HepG2 (cell line): ENCODE measurements at regions not wholly inside any gene's neighbourhood (a gene's known extent, or its start where the extent isn't known, plus 50 kb on each side); places are given as distances from the start of the nearest gene placed in this dataset.

Experiments
- ATAC-seq: fragments of 200-7000 bp; cut with Tn5 transposase; 3 replicates; pipeline ENCODE4 v1.9.1; 2020; ENCODE audit warnings: mild to moderate bottlenecking, moderate library complexity
- BruUV-seq: library from RNA; stranded (reverse); fragments of 400-500 nt; replicated peaks from 2 replicates; lab custom pipeline; 2021; lab: Mats Ljungman, UMichigan
- CTCF ChIA-PET: fragments of 300-600 bp; formaldehyde crosslinking; extraction: SDS; loops from one replicate; lab custom pipeline; 2021; ENCODE audit warnings: low total read pairs, inconsistent platforms, low intra/inter-chr PET ratio; lab: Yijun Ruan, JAX
- POLR2A ChIA-PET: fragments of 350-600 bp; sonication (Branson Sonifier 250); formaldehyde crosslinking; loops from one replicate; lab custom pipeline; 2020; ENCODE audit warnings: antibody characterized with exemption, inconsistent platforms; lab: Yijun Ruan, JAX
- DNase-seq: peaks from one replicate; pipeline ENCODE4 v3.0.0-alpha.2; 2015; ENCODE audit warnings: low spot score
- FAIRE-seq: peaks from 3 replicates; lab custom pipeline; 2011; peaks lifted over from hg19 to GRCh38; lab: Jason Lieb, UNC
- H2AFZ ChIP-seq: one replicate; pipeline ENCODE4 v1.6.1; 2011; ENCODE audit warnings: low read length, inconsistent platforms
- H3K27ac ChIP-seq: fragments of 300-600 bp; 3 replicates; pipeline ENCODE4 v1.8.0; 2011; ENCODE audit warnings: mixed run types, mild to moderate bottlenecking, mixed read lengths, low read length, inconsistent platforms; ENCODE audit not compliant: insufficient read depth; ENCODE audit errors: extremely low read length
- H3K27me3 ChIP-seq, 2 experiments: fragments of 200-600 bp in 1 of 2; 2 replicates in 1 of 2; 3 replicates in 1 of 2; pipeline versions ENCODE4 v1.6.0 to v1.8.0; 2011; ENCODE audit warnings: low read length in 2 of 2, mild to moderate bottlenecking in 2 of 2, moderate library complexity in 2 of 2, inconsistent platforms in 1 of 2; ENCODE audit not compliant: insufficient read depth in 2 of 2, control insufficient read depth in 1 of 2
- H3K36me3 ChIP-seq, 2 experiments: fragments of 200-600 bp in 1 of 2; replicated peaks in 1 of 2; 2 replicates in 1 of 2; 3 replicates in 1 of 2; pipeline versions ENCODE4 v1.5.1 to v1.8.0; 2011; ENCODE audit warnings: low read length in 2 of 2, inconsistent platforms in 1 of 2; ENCODE audit not compliant: insufficient read depth in 2 of 2, control insufficient read depth in 1 of 2
- H3K4me1 ChIP-seq: 2 replicates; pipeline ENCODE4 v1.5.1; 2012; ENCODE audit warnings: low read length, inconsistent platforms; ENCODE audit not compliant: insufficient read depth
- H3K4me2 ChIP-seq: 2 replicates; pipeline ENCODE4 v1.6.0; 2011; ENCODE audit warnings: low read depth, low read length, inconsistent platforms
- H3K4me3 ChIP-seq, 3 experiments: fragments of 200-600 bp in 1 of 3; sonication (generic), shearing (Covaris generic) in 1 of 3; replicated peaks in 1 of 3; 2 replicates each; pipeline ENCODE4 v1.5.1; 2011 to 2016; ENCODE audit warnings: low read length in 3 of 3, inconsistent platforms in 2 of 3, low read depth in 2 of 3, mild to moderate bottlenecking in 2 of 3, control low read depth in 1 of 3, mixed read lengths in 1 of 3; ENCODE audit not compliant: insufficient read depth in 1 of 3
- H3K79me2 ChIP-seq: one replicate; pipeline ENCODE4 v1.6.1; 2011; ENCODE audit warnings: low read length, inconsistent platforms; ENCODE audit not compliant: insufficient read depth
- H3K9ac ChIP-seq: 2 replicates; pipeline ENCODE4 v1.6.0; 2011; ENCODE audit warnings: mild to moderate bottlenecking, low read depth, low read length, inconsistent platforms; ENCODE audit not compliant: insufficient read depth
- H3K9me3 ChIP-seq: 2 replicates; pipeline ENCODE4 v1.5.1; 2012; ENCODE audit warnings: mild to moderate bottlenecking, low read length
- H4K20me1 ChIP-seq: 2 replicates; pipeline ENCODE4 v1.6.0; 2011; ENCODE audit warnings: inconsistent platforms, mild to moderate bottlenecking, low read length, moderate library complexity; ENCODE audit not compliant: insufficient read depth
- ARID2 ChIP-seq: sonication (generic); formaldehyde crosslinking; IDR thresholded peaks from 2 replicates; pipeline ENCODE4 v1.8.1; 2022; ENCODE audit warnings: mild to moderate bottlenecking, missing genetic modification reagents, borderline replicate concordance
- BCLAF1 ChIP-seq: fragments of 450-650 bp; IDR thresholded peaks from 2 replicates; pipeline ENCODE4 v1.6.1; 2017; ENCODE audit warnings: mild to moderate bottlenecking
- DR1 ChIP-seq: sonication (generic); formaldehyde crosslinking; IDR thresholded peaks from 2 replicates; pipeline ENCODE4 v1.8.0; 2021; ENCODE audit warnings: mild to moderate bottlenecking, missing genetic modification reagents, inconsistent platforms
- EZH2 ChIP-seq: conservative IDR thresholded peaks from 2 replicates; pipeline ENCODE4 v1.6.1; 2012; ENCODE audit warnings: mild to moderate bottlenecking, low read depth, low read length, moderate library complexity
- IRF2 ChIP-seq: IDR thresholded peaks from 2 replicates; pipeline ENCODE4 v1.6.1; 2018; ENCODE audit warnings: missing genetic modification reagents, missing compliant biosample characterization
- MAX ChIP-seq: IDR thresholded peaks from 2 replicates; pipeline ENCODE4 v1.6.1; 2012; ENCODE audit warnings: inconsistent platforms
- NR2C2 ChIP-seq: sonication (generic); formaldehyde crosslinking; IDR thresholded peaks from 2 replicates; pipeline ENCODE4 v1.4.0; 2020; ENCODE audit warnings: missing genetic modification reagents, mild to moderate bottlenecking, moderate library complexity, borderline replicate concordance
- PLRG1 ChIP-seq: fragments of 450-650 bp; conservative IDR thresholded peaks from 2 replicates; pipeline ENCODE4 v1.6.1; 2016
- POGZ ChIP-seq: sonication (generic); formaldehyde crosslinking; IDR thresholded peaks from 2 replicates; pipeline ENCODE4 v1.4.0; 2020; ENCODE audit warnings: mild to moderate bottlenecking, missing genetic modification reagents
- RXRB ChIP-seq: IDR thresholded peaks from 2 replicates; pipeline ENCODE4 v1.6.1; 2016; ENCODE audit warnings: borderline replicate concordance, missing genetic modification reagents, missing compliant biosample characterization
- SNRNP70 ChIP-seq: fragments of 200-400 bp; formaldehyde crosslinking; IDR thresholded peaks from 2 replicates; pipeline ENCODE4 v1.6.1; 2017; ENCODE audit warnings: mild to moderate bottlenecking, low read depth, low read length, moderate library complexity
- SUZ12 ChIP-seq: fragments of 150-350 bp; IDR thresholded peaks from 2 replicates; pipeline ENCODE4 v1.6.1; 2014; ENCODE audit warnings: low read depth, low read length
- ZBTB38 ChIP-seq: sonication (generic); formaldehyde crosslinking; IDR thresholded peaks from 2 replicates; pipeline ENCODE4 v1.5.1; 2020; ENCODE audit warnings: mild to moderate bottlenecking, missing genetic modification reagents
- ZC3H13 ChIP-seq: sonication (generic); formaldehyde crosslinking; IDR thresholded peaks from 2 replicates; pipeline ENCODE4 v1.8.1; 2023; ENCODE audit warnings: mild to moderate bottlenecking, missing genetic modification reagents, moderate library complexity
- ZNF253 ChIP-seq: sonication (generic); formaldehyde crosslinking; IDR thresholded peaks from 2 replicates; pipeline ENCODE4 v1.8.0; 2022; ENCODE audit warnings: mild to moderate bottlenecking, missing genetic modification reagents, borderline replicate concordance
- ZNF274 ChIP-seq: sonication (generic); formaldehyde crosslinking; IDR thresholded peaks from 2 replicates; pipeline ENCODE4 v1.5.1; 2020; ENCODE audit warnings: mild to moderate bottlenecking, missing genetic modification reagents
- WGBS: methylation state at CpG from one replicate; pipeline ENCODE4 v1.1.6; 2017; ENCODE audit warnings: low lambda C conversion rate; 5-methylcytosine and 5-hydroxymethylcytosine counted together
- in situ Hi-C: cut with HindIII; loops from 2 replicates; pipeline ENCODE4 v1.10.0; 2017; ENCODE audit warnings: low pct_unique_long_range_greater_than_20kb; ENCODE audit not compliant: extremely low pct_ligation_motif_present
- intact Hi-C: fragments of 100-400 bp; cut with micrococcal nuclease; formaldehyde crosslinking; loops from one replicate; pipeline ENCODE4 v1.10.0; 2022; ENCODE audit not compliant: unreplicated experiment
- TF ChIP-seq, protein P1 (sequence below): sonication (generic); formaldehyde crosslinking; IDR thresholded peaks from 2 replicates; pipeline ENCODE4 v1.4.0; 2020; ENCODE audit warnings: missing genetic modification reagents

- ChIA-PET CTCF (no interaction called here), POLR2A (no interaction called here)
- no TSS peak for BruUV-seq
- no peak overlapping the region for H3K4me2 ChIP-seq
- FAIRE-seq = no peak
- H3K27me3 ChIP-seq = no peaks in the 10 kb centered on the region
- H3K36me3 ChIP-seq = no peaks in the 10 kb centered on the region
- in situ Hi-C loops = no loop called here
- no peak overlapping the region for H3K4me3 ChIP-seq
- intact Hi-C loops = no loop called here
- no peak overlapping the region for H2AFZ ChIP-seq
- H3K79me2 ChIP-seq = no peaks in the 10 kb centered on the region
- H3K27ac ChIP-seq = no peak overlapping the region
- H4K20me1 ChIP-seq = no peaks in the 10 kb centered on the region
- no peaks in the 10 kb centered on the region for H3K4me1 ChIP-seq
- no peaks in the 10 kb centered on the region for H3K9me3 ChIP-seq
- no peak overlapping the region for H3K9ac ChIP-seq
- 7% methylated on average over 4 of the region's 4 CpGs for WGBS
- TF ChIP-seq SUZ12 (no peak), SNRNP70 (no peak), PLRG1 (no peak), NR2C2 (CRISPR knock-in tag) (no peak), ZBTB38 (CRISPR knock-in tag) (no peak), IRF2 (CRISPR knock-in tag) (no peak), ZNF274 (no peak), ARID2 (no peak), MAX (no peak), EZH2 (no peak), DR1 (no peak), BCLAF1 (no peak), RXRB (no peak), POGZ (CRISPR knock-in tag) (no peak), ZC3H13 (no peak), ZNF253 (CRISPR knock-in tag) (no peak)
- TF ChIP-seq, protein P1, sequence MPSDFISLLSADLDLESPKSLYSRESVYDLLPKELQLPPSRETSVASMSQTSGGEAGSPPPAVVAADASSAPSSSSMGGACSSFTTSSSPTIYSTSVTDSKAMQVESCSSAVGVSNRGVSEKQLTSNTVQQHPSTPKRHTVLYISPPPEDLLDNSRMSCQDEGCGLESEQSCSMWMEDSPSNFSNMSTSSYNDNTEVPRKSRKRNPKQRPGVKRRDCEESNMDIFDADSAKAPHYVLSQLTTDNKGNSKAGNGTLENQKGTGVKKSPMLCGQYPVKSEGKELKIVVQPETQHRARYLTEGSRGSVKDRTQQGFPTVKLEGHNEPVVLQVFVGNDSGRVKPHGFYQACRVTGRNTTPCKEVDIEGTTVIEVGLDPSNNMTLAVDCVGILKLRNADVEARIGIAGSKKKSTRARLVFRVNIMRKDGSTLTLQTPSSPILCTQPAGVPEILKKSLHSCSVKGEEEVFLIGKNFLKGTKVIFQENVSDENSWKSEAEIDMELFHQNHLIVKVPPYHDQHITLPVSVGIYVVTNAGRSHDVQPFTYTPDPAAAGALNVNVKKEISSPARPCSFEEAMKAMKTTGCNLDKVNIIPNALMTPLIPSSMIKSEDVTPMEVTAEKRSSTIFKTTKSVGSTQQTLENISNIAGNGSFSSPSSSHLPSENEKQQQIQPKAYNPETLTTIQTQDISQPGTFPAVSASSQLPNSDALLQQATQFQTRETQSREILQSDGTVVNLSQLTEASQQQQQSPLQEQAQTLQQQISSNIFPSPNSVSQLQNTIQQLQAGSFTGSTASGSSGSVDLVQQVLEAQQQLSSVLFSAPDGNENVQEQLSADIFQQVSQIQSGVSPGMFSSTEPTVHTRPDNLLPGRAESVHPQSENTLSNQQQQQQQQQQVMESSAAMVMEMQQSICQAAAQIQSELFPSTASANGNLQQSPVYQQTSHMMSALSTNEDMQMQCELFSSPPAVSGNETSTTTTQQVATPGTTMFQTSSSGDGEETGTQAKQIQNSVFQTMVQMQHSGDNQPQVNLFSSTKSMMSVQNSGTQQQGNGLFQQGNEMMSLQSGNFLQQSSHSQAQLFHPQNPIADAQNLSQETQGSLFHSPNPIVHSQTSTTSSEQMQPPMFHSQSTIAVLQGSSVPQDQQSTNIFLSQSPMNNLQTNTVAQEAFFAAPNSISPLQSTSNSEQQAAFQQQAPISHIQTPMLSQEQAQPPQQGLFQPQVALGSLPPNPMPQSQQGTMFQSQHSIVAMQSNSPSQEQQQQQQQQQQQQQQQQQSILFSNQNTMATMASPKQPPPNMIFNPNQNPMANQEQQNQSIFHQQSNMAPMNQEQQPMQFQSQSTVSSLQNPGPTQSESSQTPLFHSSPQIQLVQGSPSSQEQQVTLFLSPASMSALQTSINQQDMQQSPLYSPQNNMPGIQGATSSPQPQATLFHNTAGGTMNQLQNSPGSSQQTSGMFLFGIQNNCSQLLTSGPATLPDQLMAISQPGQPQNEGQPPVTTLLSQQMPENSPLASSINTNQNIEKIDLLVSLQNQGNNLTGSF (CRISPR knock-in tag) = no peak
- no peak for DNase-seq
- ATAC-seq = no peak
Measured at GRCh38 chr3:130619196-130619595, 102.2 kb downstream of the COL6A6 start.
